Esophagus mucosa (tissue), 1 donor: ENCODE measurements at regions not wholly inside any gene's neighbourhood (a gene's known extent, or its start where the extent isn't known, plus 50 kb on each side); places are given as distances from the start of the nearest gene placed in this dataset.
A peak's percentile ranks its signal among the peaks of the same experiment; 100 is the strongest.
"Not testable (repeated sequence)": the region's sequence is repeated elsewhere in the genome, so short reads cannot be mapped to it uniquely, and the experiment has no call there.

Experiments
- ATAC-seq: fragments of 200-7000 bp; cut with Tn5 transposase; one replicate; pipeline ENCODE4 v1.9.1; 2020
- donor health status: DM: yes; HTN: yes; CAD: no.

DNA sequence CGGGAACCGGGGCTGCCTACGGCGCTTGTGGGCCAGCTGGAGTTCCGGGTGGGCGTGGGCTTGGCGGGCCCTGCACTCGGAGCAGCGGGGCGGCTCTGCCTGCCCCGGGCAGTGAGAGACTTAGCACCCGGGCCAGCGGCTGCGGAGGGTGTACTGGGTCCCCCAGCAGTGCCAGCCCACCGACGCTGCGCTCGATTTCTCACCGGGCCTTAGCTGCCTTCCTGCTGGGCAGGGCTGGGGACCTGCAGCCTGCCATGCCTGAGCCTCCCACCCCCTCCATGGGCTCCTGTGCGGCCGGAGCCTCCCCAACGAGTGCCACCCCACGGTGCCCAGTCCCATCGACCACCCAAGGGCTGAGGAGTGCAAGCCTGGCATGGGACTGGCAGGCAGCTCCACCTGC is 72.8 kb upstream of the SSBP2 start:
- ATAC-seq: not testable (repeated sequence)

DNA sequence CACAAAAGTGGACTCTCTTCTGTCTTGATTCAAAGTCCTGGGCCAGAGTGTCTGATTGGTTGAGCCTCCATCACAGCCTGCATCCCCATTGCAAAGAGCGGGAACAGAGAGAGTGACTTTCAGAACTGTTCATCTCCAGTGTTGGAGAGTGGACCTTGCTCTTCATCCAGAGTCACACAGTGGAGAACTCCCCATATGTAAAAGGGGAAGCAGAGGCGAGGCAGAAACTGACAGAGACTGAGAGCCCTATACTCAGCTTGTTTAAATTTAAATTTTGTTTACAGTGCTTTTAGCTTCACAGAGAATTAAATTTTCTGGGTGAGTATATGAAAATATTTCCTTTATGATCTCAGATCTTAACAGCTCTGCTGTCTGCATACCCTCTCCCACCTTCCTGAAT is 70.0 kb upstream of the SSBP2 start:
- no peak for ATAC-seq

DNA sequence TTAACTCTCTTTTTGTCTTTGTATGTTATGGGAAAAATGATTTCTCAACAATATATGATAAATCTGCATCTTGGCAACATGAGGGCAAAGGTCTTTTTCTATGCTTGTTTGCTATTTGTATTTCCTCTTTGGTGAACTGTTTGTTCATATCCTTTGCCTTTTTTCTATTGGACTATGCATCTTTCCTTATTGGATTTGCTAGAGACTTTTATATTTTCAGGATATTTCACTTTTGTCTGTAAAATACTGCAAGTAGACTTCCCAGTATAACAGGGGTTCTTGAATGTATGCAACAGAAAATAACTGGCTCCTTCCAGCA is 69.4 kb upstream of the SSBP2 start:
- ATAC-seq: no peak

DNA sequence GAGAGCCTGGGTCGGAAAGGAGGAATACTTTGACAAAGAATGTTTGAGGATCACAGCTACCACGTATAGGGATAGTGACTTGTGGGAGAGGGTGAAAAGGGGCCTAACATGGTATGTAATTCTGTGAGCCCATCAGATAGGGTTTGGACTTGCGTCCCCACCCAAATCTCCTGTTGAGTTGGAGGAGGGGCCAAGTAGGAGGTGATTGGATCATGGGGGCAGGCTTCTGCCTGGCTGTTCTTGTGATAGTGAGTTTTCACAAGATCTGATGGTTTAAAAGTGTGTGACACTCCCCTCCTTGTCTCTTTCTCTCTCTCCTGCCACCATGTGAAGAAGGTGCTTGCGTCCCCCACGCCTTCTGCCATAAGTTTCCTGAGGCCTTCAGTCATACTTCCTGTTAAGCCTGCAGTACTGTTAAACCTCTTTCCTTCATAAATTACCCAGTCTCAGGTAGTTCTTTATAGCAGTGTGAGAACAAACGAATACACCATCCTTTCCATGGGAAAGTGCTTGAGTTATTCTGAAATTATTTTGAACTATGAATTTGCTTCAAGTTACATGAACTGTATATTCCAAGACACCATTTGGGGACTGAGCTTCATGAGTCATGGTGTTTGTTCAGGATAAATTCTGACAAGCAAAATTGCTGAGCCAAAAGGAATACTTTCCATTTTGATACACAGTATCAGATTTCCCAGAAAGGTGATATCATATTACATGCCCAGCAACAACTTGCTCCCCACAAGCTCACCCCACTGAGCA is 68.8 kb upstream of the SSBP2 start:
- ATAC-seq: no peak

DNA sequence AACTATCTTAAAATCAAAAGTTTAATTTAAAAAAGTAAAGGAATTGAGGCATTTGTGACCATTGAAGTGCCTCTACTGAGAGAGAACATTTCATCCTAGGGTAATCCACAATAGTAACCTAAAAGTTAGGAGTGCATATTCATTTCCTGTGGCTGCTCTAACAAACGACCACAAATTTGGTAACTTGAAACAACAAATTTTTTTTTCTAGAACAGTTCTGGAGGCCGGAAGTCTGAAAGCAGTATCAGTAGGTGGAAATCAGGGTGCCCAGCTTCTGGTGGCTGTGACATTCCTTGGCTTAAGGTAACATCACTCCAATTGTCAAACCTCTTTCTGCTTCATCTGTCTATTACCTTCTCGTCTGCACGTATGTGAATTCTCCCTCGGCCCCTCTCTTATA is 67.1 kb upstream of the SSBP2 start:
- ATAC-seq: no peak

DNA sequence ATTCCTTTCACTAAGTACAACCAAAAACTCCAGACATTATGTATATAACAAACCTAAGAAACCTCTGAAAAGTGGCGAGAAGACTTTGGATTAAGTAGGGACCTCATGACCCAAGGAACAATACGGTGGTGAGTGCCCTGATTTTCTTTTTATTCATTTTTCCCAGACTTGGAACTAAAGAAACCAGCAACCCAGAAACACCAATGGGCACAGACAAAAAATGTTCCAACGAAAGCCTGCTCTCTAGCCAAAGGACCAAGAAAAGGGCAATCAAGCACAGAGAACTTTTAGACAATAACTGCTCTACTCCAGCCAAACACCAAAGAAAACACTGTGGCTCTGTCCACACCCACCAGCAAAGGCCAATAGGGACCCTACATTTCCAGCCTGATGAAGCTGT is 66.2 kb upstream of the SSBP2 start:
- ATAC-seq: no peak

DNA sequence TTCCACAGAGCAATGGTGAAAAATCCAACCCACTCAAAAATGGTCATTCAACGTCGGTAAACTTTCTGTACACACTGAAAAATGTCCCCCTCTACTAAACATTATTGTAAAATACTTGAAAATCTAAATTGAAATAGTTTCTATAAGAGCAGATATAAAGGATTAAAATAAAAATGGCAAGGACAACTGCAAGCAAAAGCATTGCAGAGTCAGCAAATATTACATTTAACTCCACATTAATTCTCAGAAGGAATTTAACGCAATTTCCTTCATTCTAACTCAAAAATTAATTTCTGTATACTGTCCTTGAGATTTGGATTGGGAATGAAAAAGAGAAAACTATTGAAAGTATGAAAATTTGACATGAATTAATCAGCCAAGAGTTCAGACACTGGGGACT is 64.4 kb upstream of the SSBP2 start:
- no peak for ATAC-seq

DNA sequence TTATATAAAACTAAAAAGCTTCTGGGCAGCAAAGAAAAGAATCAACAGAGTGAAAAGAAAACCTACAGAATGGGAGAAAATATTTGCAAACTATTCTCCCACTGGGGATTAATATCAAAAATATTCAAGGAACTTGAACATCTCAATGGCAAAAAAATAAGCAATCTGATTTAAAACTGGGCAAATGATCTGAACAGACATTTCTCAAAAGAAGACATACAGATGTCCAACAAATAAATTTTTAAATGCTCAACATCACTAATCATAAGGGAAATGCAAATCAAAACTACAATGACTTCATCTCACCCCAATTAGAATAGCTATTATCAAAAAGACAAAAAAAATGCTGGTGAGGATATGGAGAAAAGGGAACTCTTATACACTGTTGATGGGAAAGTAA is 57.2 kb upstream of the SSBP2 start:
- no peak for ATAC-seq

DNA sequence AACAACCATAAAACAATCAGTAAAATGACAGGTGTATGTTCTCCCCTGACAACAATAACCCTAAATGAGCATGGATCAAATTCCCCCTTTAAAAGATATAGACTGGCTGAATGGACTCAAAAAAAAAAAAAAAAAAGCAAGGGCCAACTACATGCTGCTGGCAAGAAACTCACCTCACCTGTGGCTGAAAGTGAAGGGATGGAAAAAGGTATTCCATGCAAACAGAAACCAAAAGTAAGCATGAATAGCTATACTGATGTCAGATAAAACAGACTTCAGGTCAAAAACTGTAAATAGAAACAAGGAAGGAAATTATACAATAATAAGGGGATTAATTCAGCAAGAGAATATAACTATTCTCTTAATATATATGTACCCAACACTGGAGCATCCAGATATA is 54.2 kb upstream of the SSBP2 start:
- no peak for ATAC-seq

DNA sequence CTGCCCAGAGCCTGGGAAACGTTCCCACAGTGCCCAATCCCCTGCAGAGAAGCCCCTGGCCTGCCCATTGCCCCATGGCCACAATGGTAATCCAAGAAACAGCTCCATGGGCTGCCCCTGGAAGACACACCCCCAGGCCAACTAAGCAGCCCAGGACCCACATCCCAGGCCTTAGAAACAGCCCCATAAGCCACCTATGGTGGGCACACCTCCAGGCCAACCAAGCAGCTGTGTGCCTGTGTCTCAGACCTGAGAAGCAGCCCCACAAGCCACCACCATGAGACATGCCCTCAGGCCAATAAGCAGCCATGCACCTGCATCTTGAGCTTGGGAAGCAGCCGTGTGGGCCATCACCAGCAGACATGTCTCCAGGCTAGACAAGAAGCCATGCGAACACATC is 52.9 kb upstream of the SSBP2 start:
- no peak for ATAC-seq

DNA sequence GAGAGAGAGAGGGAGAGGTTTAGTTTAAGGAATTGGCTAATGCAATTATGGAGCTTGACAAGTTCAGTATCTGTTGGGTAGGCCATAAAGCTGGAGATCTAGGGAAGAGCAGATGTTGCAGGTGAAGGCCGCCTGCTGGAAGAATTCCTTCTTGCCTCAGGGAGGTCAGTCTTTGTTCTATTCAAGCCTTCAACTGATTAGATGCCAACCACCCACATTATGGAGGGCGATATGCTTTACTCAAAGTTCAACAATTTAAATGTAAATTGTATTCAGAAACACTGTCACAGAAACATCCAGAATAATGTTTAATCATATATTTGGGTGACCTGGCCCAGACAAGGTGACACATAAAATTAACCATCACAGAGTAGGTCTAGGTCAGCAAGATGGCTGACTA is 51.7 kb upstream of the SSBP2 start:
- ATAC-seq: no peak

DNA sequence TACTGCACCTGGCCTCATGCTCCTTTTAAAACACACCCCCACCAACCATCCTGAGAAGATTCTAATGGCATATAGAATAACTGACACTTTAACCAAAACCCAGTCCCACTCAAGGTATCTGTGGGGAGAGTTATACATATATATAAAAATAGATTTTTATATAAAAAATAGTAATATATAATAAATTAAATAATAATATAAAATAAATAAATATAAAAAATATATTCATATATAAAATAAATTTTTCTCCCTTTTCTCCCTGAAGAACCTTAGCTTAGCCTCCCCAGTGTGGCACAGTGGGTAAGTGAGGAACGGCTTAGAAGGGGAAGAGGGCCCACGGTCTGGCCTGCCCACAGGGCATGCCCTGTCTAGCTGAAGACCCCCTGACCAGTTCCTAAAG is 51.1 kb upstream of the SSBP2 start:
- ATAC-seq: no peak

DNA sequence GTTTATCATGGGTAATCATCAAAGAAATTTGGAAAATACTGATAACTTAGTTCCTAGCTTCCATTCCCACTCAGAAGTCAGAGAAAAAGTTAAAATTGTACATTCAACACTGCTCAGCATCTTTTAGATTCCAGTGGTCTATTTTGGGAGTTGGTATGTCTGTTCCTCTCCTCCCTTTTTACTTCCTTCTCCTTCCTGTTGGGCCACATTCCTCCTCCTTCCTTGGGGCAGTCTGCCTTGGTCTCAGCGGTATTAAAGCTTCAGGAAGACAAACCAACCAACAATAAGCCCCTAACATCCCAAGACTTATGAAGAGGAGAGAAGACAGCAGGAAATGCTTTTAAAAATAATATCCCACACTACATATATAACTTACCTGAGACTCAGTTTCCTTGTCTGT is 49.9 kb upstream of the SSBP2 start:
- peak; percentile 38 for ATAC-seq
